HS-27A (cell line): ENCODE measurements at regions not wholly inside any gene's neighbourhood (a gene's known extent, or its start where the extent isn't known, plus 50 kb on each side); places are given as distances from the start of the nearest gene placed in this dataset.
"Not testable (repeated sequence)": the region's sequence is repeated elsewhere in the genome, so short reads cannot be mapped to it uniquely, and the experiment has no call there.

Source experiments
- DNase-seq: peaks from one replicate; pipeline ENCODE4 v3.0.0-alpha.2; 2012; ENCODE audit warnings: low read depth, missing footprints

DNA sequence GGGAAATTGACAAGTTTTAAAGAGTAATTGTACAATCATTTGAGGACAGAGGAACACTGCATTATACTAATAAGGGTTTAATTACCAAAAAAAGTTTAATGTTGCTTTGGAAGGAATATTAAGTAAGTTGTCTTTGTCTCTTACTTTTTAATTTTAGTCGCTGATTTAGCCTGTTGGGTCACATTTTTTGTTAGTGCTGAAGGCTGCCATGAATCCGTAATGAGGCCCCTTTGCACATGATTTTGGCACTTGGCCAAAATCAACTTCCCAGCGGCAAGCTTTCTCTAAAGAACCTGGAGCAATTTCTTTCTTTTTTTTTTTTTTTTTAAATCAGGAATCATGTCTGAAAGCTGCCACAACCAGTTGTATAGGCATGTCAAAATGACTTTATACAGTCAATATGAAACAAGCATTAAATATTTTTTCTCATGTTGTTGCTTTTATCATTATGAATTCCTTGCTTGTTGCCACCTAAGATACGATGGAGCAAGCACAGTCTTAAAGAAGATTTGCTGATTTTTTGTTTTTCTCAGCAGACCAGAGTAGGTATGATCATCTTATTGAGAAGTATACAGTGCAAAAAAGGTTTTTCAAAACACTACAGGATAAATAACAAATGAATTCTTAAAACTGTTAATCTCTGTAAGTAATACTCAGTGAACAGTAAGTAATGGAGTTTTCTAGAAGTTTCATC, 690.4 kb downstream of the USP25 start:
- no peak for DNase-seq

DNA sequence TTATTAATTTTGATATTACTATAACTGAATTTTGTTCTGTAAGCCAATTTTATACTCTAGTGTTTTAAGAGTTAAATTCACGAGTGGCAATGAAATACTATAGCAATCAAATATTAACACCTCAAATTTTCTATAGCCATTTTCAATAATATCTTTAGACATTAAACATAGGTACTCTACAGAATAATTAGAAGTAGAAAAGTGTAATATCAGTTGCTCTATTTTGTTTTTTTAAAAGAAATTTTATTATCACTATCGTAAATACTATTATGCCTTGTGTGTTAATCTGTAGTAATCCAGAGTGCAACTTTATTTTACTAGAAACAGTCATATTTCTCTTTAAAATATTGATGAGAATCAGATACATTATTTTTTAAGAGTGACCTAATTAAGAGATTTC, 691.2 kb downstream of the USP25 start:
- DNase-seq: no peak

DNA sequence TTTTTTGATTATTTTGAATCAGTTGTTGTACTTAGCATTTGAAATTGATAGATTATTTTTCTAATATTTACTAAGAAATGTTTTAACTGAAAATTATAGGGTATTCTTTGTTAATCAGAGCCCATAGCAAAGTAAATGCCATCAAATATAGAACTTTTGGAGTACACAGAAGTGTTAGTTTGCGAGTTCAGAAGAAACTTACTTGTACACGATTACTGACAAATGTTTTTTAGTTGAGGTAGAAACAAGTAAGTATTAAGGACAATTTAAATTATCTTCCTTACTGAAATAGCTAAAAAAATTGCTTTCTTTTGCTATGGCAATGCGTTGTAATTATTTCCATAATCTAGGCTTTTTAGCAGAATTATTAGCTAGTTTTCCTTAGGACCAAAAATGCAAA, 692.2 kb downstream of the USP25 start:
- no peak for DNase-seq

DNA sequence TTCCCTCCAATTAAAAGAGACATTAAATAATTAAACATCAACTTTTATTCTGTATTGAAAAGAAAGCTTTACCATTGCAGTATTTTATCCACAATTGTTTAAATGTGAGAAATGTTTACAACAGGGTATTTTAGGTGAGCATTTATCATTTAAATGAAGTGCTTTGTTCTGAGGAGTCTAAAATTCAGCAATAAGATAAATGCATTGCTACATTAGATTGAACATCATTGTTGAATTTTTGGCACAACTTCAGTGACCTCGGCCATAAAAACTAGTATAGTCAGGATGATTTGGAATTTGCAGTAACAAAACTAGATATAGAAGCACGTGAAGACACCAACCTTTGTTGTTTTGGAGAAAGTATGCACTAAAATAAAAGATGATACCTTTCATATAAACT, 692.9 kb downstream of the USP25 start:
- DNase-seq: no peak

DNA sequence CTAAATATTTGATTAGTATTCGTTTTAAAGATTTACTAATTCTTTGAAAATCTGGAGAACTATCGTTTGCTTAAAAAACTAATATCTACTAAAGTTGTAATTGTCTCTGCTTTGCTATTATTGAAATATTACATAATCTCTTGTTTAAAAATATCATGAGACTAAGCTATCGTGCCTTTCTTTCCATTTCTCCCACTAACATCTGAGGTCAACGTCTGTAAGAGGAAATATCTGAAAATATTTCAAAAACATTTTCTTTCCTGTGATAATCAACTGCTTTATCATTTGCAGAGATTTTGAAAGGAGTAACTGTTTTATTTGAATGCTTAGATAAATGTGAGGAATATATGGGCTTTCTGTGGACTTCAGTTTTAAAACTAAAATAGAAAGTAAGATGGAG, 694.1 kb downstream of the USP25 start:
- DNase-seq: no peak

DNA sequence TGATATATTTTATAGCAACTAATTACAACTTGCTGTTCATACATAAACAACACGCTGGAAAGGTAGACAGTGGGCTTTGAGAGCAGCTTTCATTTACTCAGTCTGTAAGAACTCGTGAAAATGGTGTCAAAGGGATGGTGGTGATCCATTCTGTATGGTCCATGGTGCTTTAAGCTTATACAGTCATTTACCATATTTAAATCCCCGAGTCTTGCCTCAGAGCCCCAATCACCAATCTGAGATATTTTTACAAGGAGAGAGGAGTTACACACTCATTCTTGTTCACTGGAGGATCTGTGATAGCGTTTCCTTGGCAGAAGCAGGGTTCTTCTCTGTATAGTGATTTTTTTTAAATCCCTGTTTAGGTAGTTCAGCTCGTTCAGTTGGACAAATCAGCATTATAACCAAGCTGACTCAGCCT, 694.6 kb downstream of the USP25 start:
- no peak for DNase-seq

DNA sequence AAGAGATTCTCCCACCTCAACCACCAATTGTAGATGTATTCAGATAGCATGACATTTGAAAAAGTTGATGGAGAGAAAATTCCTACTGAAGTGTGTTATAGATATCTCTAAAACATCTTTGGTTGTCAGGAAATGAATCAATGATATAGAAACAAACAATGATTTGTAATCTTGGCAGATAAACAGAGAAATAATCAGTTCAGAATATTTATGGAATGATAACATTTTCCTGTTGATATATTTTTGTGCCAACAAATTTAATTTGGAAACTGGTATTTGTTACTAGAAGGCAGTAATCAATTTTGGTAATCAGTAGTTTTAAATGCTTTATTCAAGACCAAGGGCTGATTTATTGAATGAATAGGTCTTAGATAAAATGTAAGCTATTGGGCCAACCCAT, 695.6 kb downstream of the USP25 start:
- no peak for DNase-seq

DNA sequence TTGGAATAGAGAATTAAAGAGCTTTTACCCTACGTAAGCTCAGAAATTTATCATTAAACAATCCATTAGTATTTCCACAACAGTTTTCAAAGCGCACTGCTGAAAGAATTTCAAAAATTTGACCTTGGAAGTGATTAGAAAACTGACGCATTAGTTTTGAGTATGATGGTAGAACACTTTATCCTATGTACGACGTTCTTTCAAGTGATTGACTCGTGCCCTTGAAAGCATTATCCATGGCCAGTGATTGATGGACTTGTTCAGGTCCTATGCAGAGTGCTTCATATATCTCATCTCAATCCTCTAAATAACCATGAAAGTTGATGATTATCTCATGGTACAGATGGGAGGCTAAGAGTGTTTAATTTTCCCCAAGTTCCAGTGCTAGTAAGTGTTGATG, 697.2 kb downstream of the USP25 start:
- DNase-seq: no peak

DNA sequence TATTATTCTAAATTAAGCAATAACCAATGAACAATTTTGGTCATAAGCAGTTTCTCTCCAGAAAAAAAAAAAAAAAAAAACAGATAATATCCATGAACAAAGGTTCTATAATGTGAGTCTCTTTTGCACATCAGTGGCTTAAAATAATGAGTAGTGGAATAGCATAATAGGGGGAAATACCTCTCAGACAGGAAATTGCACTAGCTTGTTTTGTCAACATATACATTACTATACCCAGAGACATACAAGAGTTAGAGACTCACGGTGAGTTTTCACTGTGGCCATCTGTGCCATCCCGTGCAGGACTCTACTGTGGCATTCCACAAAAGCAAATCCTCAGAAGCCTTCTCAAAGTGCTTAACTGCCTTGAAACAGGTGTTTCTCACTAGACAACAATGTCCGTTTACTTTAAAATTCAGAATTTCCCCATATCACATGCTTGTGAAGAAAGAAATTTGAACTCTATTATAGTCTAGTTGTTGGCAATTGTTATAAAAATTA, 697.9 kb downstream of the USP25 start:
- DNase-seq: no peak

DNA sequence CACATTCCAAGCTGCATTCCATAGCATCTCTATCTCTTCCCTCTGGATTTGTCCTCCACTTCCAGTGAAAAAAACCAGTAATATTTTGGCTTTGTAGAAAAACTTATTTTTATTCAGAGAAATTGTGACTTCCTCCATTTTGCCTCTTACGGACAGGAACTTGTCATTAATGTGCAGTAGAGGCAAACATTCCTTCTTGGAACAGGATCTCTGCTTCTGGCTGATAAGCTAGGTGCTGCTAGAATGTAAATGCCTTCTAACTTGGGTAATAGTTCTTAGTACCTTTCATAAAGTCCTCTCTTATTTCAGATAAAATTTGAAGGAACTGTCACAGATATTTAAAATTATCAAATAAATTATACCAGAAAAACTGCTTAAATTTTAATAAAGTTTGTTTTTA, 707.8 kb downstream of the USP25 start:
- no peak for DNase-seq

DNA sequence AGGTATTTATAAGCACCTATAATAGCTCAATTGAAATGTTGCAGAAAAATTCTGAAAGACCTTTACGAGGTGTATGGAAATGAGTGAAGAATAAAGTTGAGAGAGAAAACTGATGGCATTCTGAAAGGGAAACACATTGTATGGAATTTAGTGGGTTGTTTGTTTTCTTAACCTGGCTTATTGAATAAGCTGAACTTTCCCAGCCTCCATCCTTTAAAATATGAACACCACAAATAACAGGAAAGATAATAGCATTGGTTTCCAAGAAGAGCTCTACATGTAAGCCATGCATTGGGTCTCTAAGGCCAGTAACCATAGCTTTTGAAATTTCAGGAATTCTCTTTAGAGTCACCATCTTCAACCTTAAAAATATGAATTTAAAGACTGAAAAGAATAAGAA, 709.0 kb downstream of the USP25 start:
- no peak for DNase-seq

DNA sequence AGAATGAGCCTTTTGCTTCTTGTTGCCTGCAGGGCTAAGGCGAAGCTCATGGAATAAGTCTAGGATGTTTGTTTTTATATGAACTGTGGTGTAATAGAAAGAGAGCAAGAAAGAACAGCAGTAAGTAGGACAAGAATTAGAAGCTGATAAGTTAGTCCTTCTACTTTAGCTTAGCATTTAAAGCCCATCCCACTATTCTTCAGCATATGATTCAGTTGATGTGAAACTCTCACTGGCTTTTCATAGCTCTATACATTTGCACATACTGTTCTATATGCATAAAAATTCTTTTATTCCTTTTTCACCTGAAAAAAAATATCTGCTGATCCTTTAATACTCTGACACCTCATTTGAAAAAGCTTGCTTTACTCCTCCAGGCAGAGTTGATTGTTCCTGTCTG, 712.0 kb downstream of the USP25 start:
- no peak for DNase-seq

DNA sequence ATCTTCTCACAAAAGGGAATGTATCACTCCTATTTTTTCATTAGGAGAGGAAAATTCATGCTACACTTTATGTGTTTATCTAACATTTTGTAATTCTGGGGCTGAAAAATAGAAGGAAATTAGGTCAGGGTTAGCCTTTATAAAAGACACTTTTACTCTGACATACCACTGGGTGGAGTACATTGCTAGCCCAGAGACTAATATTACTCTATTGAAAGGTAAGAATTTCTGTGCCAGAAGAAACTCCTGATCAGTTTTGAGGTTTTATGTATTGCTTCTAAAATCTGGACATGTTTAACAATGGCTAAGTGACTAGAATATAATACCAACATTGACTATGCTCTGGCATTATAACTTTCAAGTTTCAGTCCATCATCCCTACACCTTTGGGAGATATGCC, 724.6 kb downstream of the USP25 start:
- no peak for DNase-seq

DNA sequence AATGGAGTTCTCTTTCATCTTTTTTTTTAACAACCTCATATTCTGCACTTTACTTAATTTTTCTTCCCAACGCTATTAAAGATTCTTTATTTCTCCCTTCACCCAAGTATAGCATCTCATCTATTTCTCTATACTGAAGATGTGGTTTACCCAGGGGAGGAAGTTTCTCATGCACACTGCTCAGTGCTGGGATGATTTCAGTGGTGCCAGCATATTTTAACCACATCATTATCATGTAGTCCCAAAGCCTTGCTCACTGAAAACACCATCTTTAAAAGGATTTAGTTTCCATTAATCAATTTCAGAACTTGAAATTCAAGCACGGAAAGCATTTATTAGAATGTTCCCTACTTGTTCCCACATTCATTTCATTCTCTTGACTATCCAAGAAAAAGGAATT, 725.7 kb downstream of the USP25 start:
- DNase-seq: no peak

DNA sequence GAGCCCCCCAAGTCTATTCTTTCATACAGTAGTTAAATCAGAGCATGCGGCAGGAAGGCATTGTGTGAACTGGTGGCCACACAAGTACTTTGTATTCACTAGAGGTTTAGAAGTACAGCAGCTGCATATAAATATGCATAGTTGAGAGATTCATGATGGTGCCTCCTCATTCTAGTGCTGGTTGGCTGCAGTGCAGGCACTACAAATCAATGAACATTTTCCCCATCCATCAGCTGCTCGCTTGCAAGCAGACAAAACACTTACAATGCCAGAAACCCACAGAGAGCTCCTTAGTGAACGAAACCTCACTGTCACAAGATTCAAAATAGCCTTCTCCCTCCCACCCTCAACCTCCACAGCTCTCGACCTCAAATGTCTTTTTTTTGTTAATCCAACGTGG, 726.2 kb downstream of the USP25 start:
- no peak for DNase-seq

DNA sequence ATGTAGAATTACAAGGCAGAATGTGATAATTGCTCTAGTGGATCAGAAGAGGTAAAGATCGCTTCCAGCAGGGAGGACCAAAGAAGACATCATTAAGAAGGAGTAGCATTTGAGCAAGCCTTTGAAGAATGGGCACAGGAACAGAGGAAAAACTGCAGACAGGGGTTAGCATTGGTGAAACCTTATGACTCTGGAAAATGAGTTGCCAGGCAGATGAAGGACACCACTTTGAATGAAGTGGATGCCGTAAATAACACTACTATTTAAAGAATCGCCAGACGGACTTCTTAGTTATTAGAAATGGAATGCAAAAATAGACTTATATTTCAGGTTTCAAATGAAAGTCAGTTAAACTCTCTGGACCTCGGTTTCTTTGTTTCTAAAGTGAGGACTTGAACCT, 727.7 kb downstream of the USP25 start:
- DNase-seq: no peak

DNA sequence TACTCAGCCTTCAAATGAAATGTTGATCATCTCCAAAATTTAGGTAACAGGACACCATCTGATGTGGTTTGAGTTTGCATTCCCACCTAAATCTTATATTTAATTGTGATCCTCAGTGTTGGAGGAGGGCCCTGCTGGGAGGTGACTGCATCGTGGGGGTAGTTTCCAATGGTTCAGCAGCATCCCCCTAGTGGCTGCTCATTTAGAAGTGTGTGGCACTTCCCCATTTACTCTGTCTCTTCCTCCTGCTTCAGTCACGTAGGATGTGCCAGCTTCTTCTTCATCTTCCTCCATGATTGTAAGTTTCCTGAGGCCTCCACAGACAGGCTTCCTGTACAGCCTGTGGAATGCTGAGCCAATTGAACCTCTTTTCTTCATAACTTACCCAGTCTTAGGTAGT, 731.2 kb downstream of the USP25 start:
- no peak for DNase-seq

DNA sequence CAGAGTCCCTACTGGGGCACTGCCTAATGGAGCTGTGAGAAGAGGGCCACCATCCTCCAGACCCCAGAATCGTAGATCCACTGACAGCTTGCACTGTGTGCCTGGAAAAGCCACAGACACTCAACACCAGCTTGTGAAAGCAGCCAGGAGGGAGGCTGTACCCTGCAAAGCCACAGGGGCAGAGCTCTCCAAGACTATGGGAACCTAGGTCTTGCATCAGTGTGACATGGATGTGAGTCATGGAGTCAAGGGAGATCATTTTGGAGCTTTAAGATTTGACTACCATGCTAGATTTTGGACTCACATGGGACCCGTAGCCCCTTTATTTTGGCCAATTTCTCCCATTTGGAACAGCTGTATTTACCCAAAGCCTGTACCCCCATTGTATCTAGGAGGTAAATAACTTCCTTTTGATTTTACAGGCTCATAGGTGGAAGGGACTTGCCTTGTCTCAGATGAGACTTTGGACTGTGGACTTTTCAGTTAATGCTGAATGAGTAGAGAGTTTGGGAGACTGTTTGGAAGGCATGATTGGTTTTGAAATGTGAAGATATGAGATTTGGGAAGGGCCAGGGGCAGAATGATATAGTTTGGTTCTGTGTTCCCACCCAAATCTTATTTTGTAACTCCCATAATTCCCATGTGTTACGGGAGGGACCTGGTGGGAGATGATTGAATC, 734.6 kb downstream of the USP25 start:
- DNase-seq: not testable (repeated sequence)

DNA sequence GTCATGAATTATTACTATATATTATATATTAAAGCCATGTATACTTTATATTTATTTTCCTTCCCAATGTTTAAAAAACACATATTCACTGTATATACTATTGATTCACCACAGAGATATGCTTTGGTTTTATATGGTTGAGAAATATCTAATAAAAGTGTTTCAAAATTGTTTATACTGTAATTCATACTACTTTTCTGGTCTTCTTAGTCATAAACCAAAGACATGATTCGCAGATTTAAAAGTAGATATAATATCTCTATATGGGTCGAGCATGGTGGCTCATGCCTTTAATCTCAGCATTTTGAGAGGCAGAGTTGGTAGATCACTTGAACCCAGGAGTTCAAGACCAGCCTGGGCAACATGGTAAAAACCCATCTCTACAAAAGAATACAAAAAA, 738.4 kb downstream of the USP25 start:
- no peak for DNase-seq

DNA sequence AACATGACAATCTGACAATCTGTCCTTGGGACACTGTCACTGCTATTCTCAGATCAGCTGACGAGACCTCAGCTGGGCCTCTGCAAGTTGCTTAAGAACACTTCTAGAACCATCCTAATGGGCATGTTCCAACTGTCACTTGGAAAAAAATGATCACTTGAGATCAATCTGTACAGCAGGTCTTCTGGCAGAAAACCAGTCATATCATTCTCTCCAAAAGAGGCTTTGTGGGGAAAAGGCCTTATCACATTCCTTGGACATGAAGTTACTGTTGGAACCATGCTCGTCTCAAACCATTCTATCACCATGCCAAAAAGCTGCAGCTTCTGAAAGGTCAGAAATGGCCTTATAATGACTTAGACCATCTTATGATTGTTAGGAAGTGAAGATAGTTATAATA, 744.2 kb downstream of the USP25 start:
- no peak for DNase-seq

DNA sequence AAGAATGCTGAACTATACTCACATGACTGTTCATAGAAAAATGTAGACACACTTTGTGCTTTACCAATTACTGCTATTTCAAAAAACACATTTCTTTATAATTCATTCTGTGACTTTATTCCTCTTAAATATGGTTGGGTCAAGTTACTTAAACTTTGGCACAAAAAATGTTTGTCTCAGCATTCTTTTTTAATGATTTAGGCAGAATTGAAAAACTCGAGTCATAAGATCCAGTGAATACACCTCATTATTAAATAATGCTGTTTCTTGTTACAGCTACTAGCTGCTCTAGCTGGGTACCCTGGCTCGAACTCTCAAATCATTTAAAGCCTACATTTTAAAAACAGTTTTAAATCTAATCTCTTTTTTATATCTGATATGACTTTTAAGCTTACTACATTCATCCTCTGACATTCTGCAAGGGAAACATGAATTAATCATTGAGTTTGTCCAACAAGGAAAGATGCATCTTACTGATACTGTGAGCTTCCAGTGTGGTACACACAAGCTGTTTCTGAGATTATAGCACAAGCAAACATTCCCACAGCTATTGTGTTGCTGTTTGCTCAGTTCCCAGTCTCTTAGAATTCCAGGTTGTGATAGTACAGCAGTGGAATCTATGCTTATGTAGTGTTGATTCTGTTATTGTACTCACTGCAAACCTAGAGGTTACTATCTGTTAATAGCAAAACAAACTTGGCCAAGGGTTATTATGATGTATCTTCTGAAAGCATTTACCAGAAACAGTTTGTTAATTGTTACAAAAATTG, 746.5 kb downstream of the USP25 start:
- no peak for DNase-seq

DNA sequence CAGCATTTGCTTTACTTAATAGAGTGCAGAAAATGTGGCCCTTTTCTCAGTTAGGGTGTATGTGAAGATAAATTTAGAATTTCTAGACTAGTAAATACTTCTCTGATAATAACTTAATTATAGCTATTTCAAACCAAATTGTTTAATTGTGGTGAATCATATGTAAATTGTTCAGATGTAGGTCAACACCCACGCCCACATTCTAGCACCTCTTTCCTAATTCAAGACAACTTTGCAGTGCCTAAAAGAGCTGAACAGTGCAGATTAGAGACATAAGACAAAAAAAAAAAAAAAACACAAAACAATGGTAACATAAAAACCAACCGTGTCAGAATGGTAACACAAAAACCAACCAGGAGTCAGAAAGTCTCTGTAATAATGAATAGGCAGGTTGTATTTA, 758.3 kb downstream of the USP25 start:
- no peak for DNase-seq

DNA sequence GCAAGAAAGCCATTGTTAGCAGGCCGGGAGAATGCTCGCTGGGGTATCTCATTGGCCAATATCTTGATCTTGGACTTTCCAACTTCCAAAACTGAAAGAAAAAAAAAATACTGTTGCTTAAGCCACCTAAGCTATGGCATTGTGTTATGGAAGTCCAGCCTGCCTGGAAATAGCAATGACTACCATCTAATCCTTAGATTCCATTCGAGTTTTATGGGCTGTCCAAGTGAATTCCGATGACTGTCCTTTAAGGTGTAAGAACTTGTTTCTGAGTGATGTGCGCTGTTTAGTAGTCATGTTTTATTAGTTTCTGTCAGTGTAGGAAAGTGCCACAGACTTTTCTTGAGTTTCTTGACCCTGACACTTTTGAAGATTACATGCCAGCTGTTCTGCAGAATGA, 762.6 kb downstream of the USP25 start:
- DNase-seq: no peak
